ENCODE measurements at regions not wholly inside any gene's neighbourhood (a gene's known extent, or its start where the extent isn't known, plus 50 kb on each side); places are given as distances from the start of the nearest gene placed in this dataset.

DNA sequence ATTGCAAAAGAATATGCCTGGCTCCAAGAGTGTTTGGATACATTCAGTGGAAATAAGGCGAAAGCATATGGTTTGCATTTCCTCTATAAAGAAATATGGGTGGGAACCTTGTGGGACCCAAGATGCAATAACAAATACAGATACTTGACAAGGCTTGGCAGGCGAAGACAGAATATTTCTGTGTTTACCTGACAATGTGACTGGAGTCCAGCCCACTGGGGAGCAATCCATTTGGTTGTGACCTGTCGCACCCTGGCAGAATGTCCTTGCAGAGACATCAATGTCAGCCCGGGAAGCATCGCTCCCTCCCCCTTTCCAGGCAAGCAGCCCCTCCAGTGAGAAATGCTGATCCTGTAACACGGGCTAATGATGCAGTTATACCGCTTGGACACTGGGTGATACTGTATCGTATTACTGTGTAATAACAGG lies 296.6 kb downstream of the MAF start:
- no peak overlapping the region for H3K27ac ChIP-seq
- no peaks in the 10 kb centered on the region for H3K9me3 ChIP-seq
- TF ChIP-seq POLR2A (IDR thresholded peaks at IDR 0.05) (no peak), POLR2AphosphoS5 (IDR thresholded peaks at IDR 0.05) (no peak), EP300 (IDR thresholded peaks at IDR 0.05) (no peak), CTCF (IDR thresholded peaks at IDR 0.05) (no peak)
- no peak for ATAC-seq (ENCODE audit: low FRiP score in 2 of 2)
- no peaks in the 10 kb centered on the region for H3K27me3 ChIP-seq
- no peak overlapping the region for H3K4me3 ChIP-seq
- 65 to 72% methylated on average over 8 of the region's 8 CpGs for WGBS, 2 donors
- DNase-seq = no peak
- no peaks in the 10 kb centered on the region for H3K36me3 ChIP-seq
- no peaks in the 10 kb centered on the region for H3K4me1 ChIP-seq

DNA sequence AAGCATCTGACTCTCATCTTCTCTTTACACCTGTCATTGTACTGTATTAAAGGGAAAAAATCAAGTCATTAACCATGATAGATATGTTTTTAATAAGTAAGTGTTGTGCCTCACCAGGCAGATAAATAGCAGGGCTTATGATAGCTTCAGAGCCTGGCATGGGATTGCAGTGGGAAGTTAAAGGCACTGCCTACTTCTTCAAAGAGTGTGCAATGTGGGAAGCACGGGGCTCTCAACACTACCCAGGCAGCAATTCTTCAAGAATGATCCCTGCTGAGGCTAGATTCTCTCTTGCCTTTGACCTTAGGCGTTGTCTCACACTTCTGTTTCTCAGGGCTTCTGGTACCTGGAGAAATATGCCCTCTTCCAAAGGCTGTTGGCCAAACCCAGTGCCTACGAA lies 297.3 kb downstream of the MAF start:
- no peaks in the 10 kb centered on the region for H3K9me3 ChIP-seq
- H3K27ac ChIP-seq = no peak overlapping the region
- TF ChIP-seq POLR2AphosphoS5 (IDR thresholded peaks at IDR 0.05) (no peak), POLR2A (IDR thresholded peaks at IDR 0.05) (no peak), CTCF (IDR thresholded peaks at IDR 0.05) (no peak), EP300 (IDR thresholded peaks at IDR 0.05) (no peak)
- DNase-seq (no peak), ATAC-seq (ENCODE audit: low FRiP score in 2 of 2) (no peak)
- 73 to 78% methylated on average over 3 of the region's 3 CpGs for WGBS, 2 donors
- H3K4me3 ChIP-seq = no peak overlapping the region
- no peaks in the 10 kb centered on the region for H3K36me3 ChIP-seq
- no peaks in the 10 kb centered on the region for H3K27me3 ChIP-seq
- H3K4me1 ChIP-seq = no peaks in the 10 kb centered on the region

DNA sequence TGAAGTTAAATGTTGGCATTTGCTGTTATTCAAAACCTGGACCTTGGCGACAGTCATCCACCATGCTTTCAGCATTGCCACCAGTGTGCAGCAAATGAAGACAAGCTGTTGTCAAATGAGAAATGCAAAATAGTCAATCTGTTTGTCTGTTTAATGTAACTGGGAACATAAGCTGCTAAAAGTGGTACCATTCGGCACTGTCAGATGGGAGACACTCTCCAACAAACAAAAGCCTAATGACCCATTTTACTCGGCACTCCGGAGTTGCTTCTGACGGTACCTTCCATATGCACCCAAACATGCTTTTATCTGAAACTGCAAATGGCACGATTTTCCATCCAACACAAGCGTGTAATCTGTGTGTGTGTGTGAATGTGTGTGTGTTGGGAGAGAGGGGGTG lies 297.8 kb downstream of the MAF start:
- DNase-seq (no peak), ATAC-seq (ENCODE audit: low FRiP score in 2 of 2) (no peak)
- Histone ChIP-seq H3K9me3 (no peaks in the 10 kb centered on the region), H3K27me3 (no peaks in the 10 kb centered on the region), H3K4me1 (no peaks in the 10 kb centered on the region), H3K27ac (no peak overlapping the region), H3K36me3 (no peaks in the 10 kb centered on the region), H3K4me3 (no peak overlapping the region)
- WGBS, 2 donors = 91 to 93% methylated on average over 7 of the region's 7 CpGs
- TF ChIP-seq CTCF (IDR thresholded peaks at IDR 0.05) = no peak
- TF ChIP-seq POLR2AphosphoS5 (IDR thresholded peaks at IDR 0.05) = no peak
- no peak for TF ChIP-seq POLR2A (IDR thresholded peaks at IDR 0.05)
- TF ChIP-seq EP300 (IDR thresholded peaks at IDR 0.05) = no peak

DNA sequence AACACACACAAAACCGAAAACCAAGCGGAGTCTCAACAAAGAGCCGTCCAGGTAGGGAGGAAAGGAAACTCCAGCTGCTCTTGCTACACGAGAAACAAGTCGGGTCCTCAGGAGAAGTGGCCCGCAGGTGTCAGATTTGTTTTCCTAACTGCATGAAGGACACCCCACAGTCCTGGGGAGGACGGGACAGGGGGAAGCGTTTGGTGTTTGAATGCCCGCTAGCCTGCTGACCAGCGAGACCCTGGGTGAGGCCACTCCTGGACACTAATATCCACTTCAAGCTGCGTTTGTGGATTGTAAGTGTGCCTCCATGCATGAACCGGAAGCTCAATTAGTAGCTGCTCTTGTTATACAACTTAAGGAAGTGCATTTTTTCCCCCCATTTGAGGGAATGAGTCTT lies 299.5 kb downstream of the MAF start:
- 64 to 71% methylated on average over 9 to 12 of the region's 12 CpGs for WGBS, 2 donors

More for the DNA sequence above, 299.5 kb downstream of the MAF start:
- H3K36me3 ChIP-seq = no peaks in the 10 kb centered on the region
- no peak overlapping the region for H3K27ac ChIP-seq
- no peaks in the 10 kb centered on the region for H3K4me1 ChIP-seq
- TF ChIP-seq POLR2AphosphoS5 (IDR thresholded peaks at IDR 0.05) = no peak
- TF ChIP-seq POLR2A (IDR thresholded peaks at IDR 0.05) = no peak
- no peak for TF ChIP-seq EP300 (IDR thresholded peaks at IDR 0.05)
- TF ChIP-seq CTCF (IDR thresholded peaks at IDR 0.05) = no peak
- H3K9me3 ChIP-seq = no peaks in the 10 kb centered on the region
- H3K27me3 ChIP-seq = no peaks in the 10 kb centered on the region
- no peak for ATAC-seq (ENCODE audit: low FRiP score in 2 of 2)
- DNase-seq = no peak
- H3K4me3 ChIP-seq = no peak overlapping the region

All from upper lobe of left lung (tissue), 6 donors.